ENCODE measurements at regions not wholly inside any gene's neighbourhood (a gene's known extent, or its start where the extent isn't known, plus 50 kb on each side); places are given as distances from the start of the nearest gene placed in this dataset.

GRCh38 chr17:73949903-73950592 lies 253.4 kb upstream of the RPL38 start:
- TF ChIP-seq CTCF (IDR thresholded peaks at IDR 0.05) (no peak), POLR2A (IDR thresholded peaks at IDR 0.05) (no peak)
